AG09309 (cell line): ENCODE measurements at regions not wholly inside any gene's neighbourhood (a gene's known extent, or its start where the extent isn't known, plus 50 kb on each side); places are given as distances from the start of the nearest gene placed in this dataset.

ENCODE experiments used
- DNase-seq: peaks from one replicate; pipeline ENCODE4 v3.0.0-alpha.2; 2010; ENCODE audit warnings: low read depth
- H3K4me3 ChIP-seq: 2 replicates; pipeline ENCODE4 v1.5.1; 2011; ENCODE audit warnings: mild to moderate bottlenecking, low read depth, low read length, moderate library complexity; ENCODE audit not compliant: control insufficient read depth
- TF ChIP-seq, protein P1 (sequence below): IDR thresholded peaks from 2 replicates; pipeline ENCODE4 v1.5.1; 2011; ENCODE audit warnings: mild to moderate bottlenecking, low read depth, low read length, inconsistent platforms; ENCODE audit not compliant: insufficient read depth, control insufficient read depth; ENCODE audit errors: missing control alignments

DNA sequence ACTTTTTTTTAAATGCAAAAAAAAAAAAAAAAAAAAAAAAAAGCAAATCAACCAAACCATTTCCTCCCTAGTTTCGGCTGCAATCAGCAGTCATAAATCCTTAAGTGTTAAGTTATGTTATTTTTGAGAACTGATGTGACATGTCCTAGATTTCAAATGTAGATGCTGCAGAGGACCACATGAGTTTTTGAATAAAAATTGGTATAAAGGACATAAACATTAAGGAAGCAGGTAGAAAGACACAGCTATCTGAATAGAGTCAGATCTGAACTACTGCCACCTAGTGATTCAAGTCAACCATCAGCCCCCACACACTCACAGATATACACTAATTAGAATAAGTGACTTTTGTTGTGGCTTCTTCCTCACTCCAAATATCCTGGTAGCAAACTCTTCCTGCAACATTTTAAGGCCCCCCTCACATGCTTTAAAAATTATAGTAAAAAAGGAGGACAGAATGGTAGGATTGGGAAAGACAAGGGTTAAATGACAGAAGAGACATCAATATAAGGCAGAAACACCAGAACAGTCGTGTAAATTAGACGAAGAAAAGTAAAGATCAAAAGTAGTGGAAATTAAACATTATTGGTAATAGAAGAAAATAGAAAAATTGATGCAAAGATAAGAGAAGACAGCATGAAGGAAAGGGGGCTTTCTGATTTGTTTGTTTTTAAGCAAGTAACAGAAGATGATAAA, 394.5 kb upstream of the ATP2B1 start:
- no peak overlapping the region for H3K4me3 ChIP-seq
- DNase-seq = no peak
- TF ChIP-seq, protein P1, sequence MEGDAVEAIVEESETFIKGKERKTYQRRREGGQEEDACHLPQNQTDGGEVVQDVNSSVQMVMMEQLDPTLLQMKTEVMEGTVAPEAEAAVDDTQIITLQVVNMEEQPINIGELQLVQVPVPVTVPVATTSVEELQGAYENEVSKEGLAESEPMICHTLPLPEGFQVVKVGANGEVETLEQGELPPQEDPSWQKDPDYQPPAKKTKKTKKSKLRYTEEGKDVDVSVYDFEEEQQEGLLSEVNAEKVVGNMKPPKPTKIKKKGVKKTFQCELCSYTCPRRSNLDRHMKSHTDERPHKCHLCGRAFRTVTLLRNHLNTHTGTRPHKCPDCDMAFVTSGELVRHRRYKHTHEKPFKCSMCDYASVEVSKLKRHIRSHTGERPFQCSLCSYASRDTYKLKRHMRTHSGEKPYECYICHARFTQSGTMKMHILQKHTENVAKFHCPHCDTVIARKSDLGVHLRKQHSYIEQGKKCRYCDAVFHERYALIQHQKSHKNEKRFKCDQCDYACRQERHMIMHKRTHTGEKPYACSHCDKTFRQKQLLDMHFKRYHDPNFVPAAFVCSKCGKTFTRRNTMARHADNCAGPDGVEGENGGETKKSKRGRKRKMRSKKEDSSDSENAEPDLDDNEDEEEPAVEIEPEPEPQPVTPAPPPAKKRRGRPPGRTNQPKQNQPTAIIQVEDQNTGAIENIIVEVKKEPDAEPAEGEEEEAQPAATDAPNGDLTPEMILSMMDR = peak; percentile 37

DNA sequence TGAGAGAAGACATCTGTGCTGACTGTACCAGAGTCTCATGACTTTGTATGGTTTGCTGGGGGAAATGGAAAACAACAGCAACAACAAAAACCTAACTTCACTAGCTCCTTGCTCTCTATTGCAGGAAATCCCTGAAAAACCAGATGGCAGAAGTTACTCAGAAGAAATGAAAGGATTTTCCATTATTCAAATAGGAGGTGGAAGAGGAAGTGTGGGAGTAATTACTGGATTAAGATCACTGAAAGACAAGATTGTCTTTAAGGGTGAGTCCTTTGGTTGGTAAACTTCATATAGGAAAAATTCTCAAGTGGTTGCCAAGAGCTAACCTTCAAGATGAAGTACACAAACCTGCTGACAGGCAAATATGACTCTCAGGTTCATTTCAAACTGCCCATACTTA, 391.9 kb upstream of the ATP2B1 start:
- no peak overlapping the region for H3K4me3 ChIP-seq
- TF ChIP-seq, protein P1 = no peak
- no peak for DNase-seq

DNA sequence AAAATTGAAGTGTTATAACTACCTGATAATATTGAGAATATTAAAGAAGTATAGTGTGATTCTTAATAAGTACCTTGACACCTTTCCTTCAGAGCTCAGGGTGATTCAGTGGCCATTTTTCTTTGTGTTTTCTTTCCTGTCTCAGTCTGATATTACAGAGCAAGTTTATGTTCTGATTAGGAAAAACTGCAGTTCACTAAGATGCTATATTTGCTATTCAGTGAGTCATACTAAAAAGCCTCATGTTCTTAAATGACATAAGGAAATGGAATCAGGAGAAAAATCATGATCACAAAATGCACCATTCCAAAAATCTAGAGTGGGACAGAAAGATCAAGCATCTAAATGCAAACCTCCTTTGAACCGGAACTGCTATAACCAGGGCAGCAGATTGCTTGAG, 390.6 kb upstream of the ATP2B1 start:
- DNase-seq = no peak
- no peak overlapping the region for H3K4me3 ChIP-seq
- TF ChIP-seq, protein P1 = no peak

DNA sequence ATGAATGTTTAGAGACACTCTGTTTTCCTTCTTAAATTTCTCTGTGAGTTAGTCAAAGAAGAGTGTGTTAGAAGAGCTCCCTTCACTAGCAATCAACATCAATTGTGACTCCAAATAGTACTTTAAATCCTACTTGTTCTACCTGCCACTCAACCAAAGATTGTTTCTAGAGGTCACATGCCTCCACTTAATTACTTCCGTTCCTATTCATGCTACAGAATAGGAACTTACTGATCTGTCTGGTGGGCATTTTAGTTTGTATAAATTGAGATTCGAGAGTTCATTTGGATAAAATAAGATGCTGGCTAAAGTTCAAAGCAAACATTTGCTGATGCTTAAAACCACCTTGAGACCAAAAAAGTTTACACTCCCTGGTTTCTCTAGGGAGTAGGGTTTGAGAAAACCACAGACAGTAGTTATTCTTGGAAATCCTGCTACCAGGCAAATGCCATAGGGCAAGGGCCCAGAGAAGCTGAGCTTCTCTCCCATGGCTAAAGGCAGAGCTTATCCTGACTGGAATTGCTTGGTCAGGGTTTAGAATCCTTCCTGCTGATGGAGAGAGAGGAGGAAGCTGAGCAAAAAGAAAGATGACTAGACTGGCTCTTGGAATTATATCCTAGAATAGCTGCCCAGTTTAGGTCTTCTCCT, 389.6 kb upstream of the ATP2B1 start:
- TF ChIP-seq, protein P1 = no peak
- no peak for DNase-seq

DNA sequence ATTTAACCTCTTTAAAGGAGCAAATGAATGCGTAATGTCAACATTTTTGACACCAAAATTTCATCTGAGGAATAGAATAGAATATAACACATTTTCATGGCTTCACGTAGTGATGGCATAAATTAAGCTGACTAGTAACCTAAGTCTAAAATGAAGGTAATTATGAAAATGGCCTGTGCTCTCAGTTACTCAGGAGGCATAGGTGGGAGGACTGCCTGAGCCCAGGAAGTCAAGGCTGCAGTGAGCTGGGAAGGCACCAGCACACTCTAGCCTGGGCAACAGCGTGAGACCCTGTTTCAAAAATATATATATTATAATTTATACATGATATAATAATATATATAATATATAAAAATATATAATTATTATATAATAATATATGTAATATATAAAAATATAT, 383.2 kb upstream of the ATP2B1 start:
- TF ChIP-seq, protein P1 = no peak
- no peak overlapping the region for H3K4me3 ChIP-seq
- DNase-seq = no peak

More for the DNA sequence above, 389.6 kb upstream of the ATP2B1 start:
- no peak overlapping the region for H3K4me3 ChIP-seq

DNA sequence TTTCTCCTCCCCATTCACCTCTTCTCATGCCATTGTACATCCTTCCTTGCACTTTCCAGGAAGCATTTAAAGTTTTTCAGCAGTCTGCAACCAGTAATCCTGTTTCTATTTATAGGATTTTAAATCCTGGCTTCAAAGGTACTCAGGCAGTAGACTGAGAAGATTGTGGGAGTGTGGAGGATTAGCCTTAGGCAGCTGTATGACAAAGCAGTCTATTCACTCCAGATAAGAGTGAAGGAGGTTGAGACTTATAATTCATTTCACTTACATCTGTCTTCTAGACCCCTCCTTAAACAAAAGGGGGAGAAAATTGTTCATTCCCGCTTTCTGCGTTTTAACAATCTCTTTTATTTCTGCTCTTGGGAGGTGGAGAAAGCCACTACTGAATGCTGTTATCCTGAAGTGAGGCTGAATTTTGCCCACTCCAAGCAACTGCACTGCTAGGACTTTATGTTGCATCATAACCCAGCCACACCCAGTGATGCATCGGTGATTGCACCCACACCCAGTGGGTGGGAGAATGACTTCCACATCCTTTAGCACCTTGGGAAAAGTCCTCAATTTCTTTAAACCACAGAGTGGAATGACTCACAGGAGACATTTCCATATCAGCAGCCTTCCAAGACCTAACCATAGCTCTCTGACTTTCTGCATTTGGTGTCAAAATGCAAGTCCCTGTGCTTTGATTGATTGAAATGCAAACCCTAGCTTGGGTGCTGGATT, 382.5 kb upstream of the ATP2B1 start:
- TF ChIP-seq, protein P1 = no peak
- peak; percentile 92 for DNase-seq
- H3K4me3 ChIP-seq = no peak overlapping the region
